Activated CD4-positive, CD25-positive, alpha-beta regulatory T cell treated with anti-CD3 and anti-CD28 coated beads, Interleukin-2, amount 50 U/mL, for 72 hours (primary cell): ENCODE measurements at regions not wholly inside any gene's neighbourhood (a gene's known extent, or its start where the extent isn't known, plus 50 kb on each side); places are given as distances from the start of the nearest gene placed in this dataset.
"Not testable (repeated sequence)": the region's sequence is repeated elsewhere in the genome, so short reads cannot be mapped to it uniquely, and the experiment has no call there.

Source experiments
- DNase-seq: peaks from one replicate; pipeline ENCODE4 v3.0.0; 2021

DNA sequence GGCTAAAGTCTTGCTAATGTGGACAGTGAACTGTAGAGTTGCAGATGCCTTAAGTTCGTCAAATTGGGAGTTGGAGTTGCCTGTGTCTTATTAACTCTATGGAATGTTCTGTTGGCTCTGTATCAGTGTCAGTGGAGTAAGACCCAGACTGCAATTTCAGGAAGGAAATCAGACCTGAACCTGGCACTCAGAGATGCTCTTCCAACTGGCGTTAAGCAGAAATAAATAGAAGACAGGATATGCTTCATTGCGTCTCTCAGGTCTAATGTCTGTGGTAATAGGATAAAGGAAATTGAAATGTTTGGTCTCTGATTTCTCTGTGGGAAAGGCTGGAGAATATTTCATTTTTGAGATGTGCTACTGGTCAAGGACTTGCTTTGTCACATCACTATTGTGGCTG is 846.7 kb upstream of the ID2 start:
- no peak for DNase-seq

DNA sequence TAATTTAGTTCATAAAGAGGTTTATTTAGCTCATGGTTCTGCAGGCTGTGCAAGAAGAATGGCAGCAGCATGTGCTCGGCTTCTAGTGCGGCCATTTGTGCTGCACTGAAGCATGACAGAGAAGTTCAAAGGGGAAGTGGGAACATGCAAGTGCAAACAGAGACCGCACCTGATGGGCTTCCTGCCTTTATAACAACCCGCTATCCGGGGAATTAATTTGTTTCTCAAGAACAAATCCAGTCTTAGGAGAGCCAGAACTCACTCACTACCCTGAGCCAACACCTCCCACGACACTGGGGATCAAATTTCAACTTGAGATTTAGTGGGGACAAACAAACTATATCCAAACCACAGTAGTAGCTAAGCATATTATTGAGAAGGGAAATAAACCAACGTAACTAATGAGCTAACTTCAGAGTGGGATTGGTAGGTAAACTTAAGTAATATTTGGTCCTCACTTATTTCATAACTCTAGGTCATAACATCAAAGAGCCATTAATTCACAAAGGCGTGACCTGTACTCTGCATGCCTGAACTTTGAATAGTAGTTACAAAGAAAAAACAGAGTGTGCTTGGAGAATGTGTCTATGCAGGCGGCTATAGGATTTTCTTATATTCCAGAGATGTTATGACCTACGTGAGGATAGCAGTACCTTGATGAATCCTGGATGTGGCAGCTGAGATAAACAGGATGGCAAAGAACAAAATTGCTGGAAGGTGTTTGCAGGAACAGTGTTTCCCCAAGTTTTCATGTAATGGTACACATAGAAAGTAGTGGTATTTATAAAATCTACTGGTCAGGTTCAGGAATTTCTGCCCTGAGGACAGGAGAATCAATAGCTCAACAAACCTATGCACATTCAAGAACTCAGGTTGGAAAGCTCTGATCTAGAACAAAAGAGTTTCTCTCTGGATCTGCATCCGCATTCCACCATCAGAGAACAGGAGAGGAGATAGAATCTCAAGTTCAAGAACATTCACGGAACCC is 845.9 kb upstream of the ID2 start:
- no peak for DNase-seq

DNA sequence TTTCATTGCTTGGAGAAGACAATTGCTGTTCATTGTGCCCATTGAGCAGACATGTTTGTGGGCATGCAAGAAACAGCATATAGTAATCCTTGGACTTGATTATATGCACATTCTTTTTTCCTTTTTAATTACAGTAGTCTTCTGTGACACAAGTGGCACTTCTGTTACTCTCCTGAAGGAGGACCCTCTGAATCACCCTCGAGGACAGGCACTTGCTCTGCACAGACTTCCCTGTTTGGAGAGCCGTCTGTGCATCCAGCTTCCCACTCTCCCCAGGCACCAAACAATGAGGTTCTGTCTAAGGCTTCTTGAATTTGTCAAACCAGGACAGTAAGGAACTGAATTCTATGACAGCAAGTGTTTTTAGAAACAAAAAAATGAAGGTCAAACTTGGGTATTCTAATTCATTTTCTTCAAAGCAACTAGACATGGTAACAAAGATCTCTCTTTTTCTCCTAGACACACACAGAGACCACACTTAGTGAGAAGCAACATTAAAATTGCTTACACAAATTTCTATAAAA is 844.6 kb upstream of the ID2 start:
- DNase-seq = no peak

- no peak for DNase-seq
Measured at GRCh38 chr2:7838669-7839068, 843.2 kb upstream of the ID2 start.

- no peak for DNase-seq
Measured at GRCh38 chr2:7840651-7841380, 841.0 kb upstream of the ID2 start.

- DNase-seq = no peak
Measured at GRCh38 chr2:7841751-7842150, 840.1 kb upstream of the ID2 start.

DNA sequence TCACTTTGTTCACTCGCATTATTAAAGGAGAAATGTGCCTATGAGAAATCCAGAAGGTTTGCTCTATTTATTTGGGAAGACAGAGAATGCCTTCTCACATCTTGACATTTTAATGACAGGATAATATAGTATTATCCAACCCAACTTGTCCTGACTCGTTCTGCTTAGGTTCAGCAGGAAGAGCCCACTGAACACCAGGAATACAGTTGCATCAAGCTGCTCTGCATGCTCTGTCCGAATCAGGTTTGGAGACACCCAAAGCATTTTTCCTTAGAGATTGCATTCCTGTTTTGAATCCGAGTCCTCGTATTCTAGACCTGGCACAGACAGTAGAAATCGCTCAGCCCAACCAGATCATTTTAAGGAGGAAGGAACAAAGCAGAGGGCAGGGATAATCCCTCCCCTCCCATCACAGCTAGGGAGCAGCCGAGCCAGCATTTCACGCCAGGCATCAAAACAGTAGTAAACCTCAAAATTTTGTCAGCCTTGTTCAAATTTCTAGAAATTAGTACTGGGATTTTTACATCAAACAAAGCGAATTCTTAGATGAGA is 837.4 kb upstream of the ID2 start:
- no peak for DNase-seq

DNA sequence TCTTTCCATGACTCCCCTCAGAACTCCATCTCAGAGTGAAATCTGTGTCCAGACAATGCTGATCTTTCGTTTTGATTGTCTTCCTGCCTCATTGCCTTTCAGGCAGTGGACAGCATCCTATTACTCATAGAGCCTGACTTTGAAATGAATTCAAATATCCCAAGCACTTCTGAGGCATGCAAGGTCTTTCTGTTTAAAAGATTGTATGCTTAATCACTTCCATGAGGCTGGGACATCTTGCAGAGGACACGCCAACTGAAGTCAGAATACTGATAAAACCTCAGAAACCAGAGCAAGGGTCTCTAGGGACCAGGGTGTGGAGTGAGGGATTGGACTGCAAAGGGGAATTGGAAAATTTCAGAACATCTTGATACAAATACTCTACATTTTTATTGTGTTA is 836.5 kb upstream of the ID2 start:
- DNase-seq = no peak

DNA sequence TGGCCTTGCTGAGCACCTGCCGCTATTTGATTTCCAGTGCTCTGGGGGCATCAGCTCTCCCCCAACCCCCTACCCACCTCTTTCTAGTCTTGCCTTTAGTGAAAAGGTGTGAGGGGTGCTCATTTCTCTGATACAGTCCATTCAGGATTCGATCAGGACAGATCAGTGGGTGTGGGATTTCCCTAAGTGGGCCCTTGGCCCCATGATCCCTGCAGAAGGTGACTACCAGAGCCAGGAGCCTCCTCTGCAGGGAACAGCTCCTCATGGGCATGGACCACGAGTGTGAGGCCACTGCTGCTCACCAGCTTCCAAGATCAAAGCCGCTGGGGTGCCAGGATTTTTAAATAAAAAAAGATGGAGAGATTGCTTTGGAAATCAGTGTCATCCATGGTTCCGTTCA is 835.2 kb upstream of the ID2 start:
- no peak for DNase-seq

GRCh38 chr2:7847321-7847720 is 834.5 kb upstream of the ID2 start:
- DNase-seq = no peak

GRCh38 chr2:7849027-7849426 is 832.8 kb upstream of the ID2 start:
- no peak for DNase-seq

GRCh38 chr2:7849531-7849930 is 832.3 kb upstream of the ID2 start:
- DNase-seq = no peak

DNA sequence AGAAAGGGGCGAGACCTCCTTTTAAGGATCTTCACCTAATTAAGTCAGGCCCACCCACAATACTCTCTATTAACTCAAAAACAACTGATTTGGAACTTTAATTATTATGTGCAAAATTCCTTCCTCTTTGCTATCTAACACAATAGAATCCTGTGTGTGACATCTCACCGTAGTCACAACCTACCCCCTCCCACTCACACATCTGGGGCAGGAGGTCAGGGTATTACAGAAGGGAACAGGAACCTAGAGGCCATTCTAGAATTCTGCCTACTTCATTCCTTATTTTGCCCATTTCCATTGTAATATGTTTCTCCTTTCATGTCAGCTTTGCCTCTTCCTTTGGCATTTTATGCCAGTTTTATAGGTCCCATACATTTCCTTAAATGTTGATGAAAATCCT is 829.3 kb upstream of the ID2 start:
- no peak for DNase-seq

GRCh38 chr2:7857904-7858303 is 824.0 kb upstream of the ID2 start:
- no peak for DNase-seq

DNA sequence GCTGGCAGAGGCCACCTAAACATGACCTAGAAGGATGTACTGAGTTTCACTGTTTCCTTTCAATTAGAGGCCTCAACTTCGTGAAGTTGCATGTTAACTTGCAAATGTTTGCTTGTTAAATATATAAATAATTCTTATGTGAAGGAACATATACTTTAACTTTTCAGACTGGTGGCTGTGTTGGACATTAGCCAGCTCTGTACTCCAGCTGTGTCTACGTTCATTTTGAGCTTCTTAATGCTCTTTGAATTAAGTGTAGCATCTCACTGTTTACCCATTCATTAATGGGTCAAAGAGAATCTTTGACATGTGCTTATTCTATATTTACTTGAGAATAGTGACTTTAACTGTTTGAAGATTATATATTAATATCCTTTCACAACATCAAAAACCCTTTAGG is 823.2 kb upstream of the ID2 start:
- DNase-seq = no peak

DNA sequence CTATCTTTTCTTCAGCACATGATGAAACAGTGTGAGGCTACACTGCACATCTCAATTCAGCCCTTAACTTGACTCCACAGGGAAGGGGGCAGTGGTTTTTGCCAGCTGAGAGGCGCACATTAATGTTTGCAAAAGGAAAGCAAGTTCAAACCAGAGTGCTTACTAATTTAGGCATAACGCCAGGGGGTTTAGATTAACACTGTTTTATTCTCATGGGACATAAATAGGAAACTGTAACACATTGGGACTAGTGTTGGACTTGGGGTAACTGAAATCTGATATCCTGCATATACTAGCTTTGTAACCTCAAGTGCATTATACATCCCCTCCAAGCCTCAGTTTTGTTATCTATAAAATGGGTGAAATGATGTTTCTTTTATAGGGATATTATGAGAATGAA is 821.2 kb upstream of the ID2 start:
- DNase-seq = no peak

- DNase-seq = no peak
Measured at GRCh38 chr2:7861910-7862702, 819.8 kb upstream of the ID2 start.

GRCh38 chr2:7866104-7866503 is 815.8 kb upstream of the ID2 start:
- no peak for DNase-seq

DNA sequence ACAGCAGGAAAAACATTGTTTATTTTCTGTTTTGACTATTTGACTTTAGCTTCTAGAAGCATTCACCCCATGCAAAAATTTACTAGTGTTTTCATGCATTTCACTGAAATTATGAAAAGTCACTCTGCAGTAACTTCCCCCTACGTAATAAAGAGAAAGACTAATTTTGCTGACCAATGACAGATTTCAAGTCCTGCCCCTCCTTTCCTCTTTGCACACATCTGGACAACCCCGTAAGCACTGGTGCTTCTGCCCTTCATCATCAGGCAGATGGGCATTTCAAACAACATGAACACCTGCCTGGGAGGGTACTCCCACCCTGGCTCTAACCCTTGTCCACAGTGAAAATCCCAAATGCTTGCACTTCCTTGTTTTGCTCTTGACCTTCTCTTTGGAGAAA is 815.0 kb upstream of the ID2 start:
- DNase-seq = no peak

GRCh38 chr2:7867867-7868266 is 814.0 kb upstream of the ID2 start:
- no peak for DNase-seq

- no peak for DNase-seq
Measured at GRCh38 chr2:7868836-7869235, 813.0 kb upstream of the ID2 start.

- not testable (repeated sequence) for DNase-seq
Measured at GRCh38 chr2:7876445-7876844, 805.4 kb upstream of the ID2 start.

- DNase-seq = not testable (repeated sequence)
Measured at GRCh38 chr2:7878266-7878665, 803.6 kb upstream of the ID2 start.
